NCI-H345 treated with DMSO at 0.1 percent for 48 hours (cell line): ENCODE measurements at regions not wholly inside any gene's neighbourhood (a gene's known extent, or its start where the extent isn't known, plus 50 kb on each side); places are given as distances from the start of the nearest gene placed in this dataset.

ENCODE experiments used
- DNase-seq: peaks from one replicate; lab custom pipeline; 2025; ENCODE audit not compliant: unreplicated experiment; lab: John Stamatoyannopoulos, UW

GRCh38 chr7:20932785-20933527 lies 146.3 kb upstream of the SP8 start:
- no peak for DNase-seq

DNA sequence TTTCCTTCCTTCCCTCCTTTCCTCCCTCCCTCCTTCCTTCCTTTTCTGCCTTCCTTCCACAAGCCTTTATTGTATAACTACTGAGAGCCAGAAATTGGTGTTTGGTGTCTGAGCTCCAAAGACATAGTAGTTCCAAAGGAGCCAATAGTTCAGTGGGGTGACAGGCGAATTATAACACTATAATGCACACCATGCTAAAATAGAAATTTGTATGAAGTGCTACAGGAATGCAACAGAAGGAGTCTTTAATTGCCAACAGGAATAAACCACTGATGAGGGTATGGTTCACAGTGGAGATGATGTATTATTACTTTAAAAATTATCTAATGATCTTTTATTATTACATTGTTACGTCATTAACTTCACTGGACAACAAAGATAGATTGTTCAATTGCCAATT lies 158.8 kb upstream of the SP8 start:
- no peak for DNase-seq

- no peak for DNase-seq
Observed at GRCh38 chr7:20952916-20953315, 166.2 kb upstream of the SP8 start.

- no peak for DNase-seq
Observed at GRCh38 chr7:20954711-20955619, 168.3 kb upstream of the SP8 start.

- DNase-seq, result peak; percentile 32
Observed at GRCh38 chr7:20958572-20958971, 171.9 kb upstream of the SP8 start.

GRCh38 chr7:20959281-20959680 lies 172.6 kb upstream of the SP8 start:
- no peak for DNase-seq

- DNase-seq, result no peak
Observed at GRCh38 chr7:20963556-20964280, 177.0 kb upstream of the SP8 start.

- DNase-seq, result no peak
Observed at GRCh38 chr7:20964281-20964918, 177.7 kb upstream of the SP8 start.

GRCh38 chr7:20971219-20971618 lies 184.5 kb upstream of the SP8 start:
- DNase-seq, result no peak

- DNase-seq, result no peak
Observed at GRCh38 chr7:20980232-20980631, 193.5 kb upstream of the SP8 start.

- DNase-seq, result no peak
Observed at GRCh38 chr7:20980668-20981264, 194.1 kb upstream of the SP8 start.

DNA sequence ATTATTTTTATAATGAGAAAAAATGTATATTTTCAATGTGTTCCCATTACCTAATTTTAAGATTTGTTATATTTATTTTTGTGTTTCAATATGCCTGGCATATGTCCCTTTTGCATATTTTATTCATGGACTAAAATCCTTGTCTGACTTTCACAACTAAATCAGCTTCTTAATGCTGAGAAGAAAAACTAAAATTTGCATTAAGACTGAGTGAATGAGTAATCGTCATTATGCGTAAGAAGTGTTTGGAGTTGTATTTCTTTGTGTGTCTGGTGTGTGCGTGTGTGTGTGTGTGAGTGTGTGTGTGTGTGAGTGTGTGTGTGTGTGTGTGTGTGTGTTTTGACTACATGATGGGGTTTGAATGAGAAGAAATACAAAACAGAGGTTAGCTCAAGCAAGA lies 201.7 kb upstream of the SP8 start:
- no peak for DNase-seq

GRCh38 chr7:20991544-20991943 lies 204.9 kb upstream of the SP8 start:
- no peak for DNase-seq

GRCh38 chr7:20993693-20994092 lies 207.0 kb upstream of the SP8 start:
- no peak for DNase-seq

GRCh38 chr7:20998309-20998708 lies 211.6 kb upstream of the SP8 start:
- DNase-seq, result no peak

DNA sequence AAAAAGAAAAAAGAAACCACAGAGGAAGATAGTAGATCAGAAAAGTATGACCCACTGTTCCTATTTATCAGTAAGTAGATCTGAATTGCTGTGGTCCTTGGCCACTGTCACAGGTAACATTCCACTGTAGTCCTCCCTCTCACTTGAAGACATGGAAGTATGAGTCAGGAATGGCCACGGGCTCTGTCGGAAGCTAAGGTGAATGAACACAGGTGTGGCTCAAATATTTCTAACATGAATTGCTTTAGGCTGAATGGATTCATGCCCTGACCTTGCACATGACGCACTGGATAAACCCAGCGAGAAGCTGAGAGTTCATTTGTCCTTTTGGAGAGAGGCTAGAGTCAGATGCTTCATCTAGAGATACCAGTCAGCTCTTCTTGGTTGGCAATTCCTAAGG lies 224.5 kb upstream of the SP8 start:
- DNase-seq, result no peak

- DNase-seq, result no peak
Observed at GRCh38 chr7:21013765-21014539, 227.3 kb upstream of the SP8 start.

GRCh38 chr7:21020667-21021066 lies 234.0 kb upstream of the SP8 start:
- no peak for DNase-seq

DNA sequence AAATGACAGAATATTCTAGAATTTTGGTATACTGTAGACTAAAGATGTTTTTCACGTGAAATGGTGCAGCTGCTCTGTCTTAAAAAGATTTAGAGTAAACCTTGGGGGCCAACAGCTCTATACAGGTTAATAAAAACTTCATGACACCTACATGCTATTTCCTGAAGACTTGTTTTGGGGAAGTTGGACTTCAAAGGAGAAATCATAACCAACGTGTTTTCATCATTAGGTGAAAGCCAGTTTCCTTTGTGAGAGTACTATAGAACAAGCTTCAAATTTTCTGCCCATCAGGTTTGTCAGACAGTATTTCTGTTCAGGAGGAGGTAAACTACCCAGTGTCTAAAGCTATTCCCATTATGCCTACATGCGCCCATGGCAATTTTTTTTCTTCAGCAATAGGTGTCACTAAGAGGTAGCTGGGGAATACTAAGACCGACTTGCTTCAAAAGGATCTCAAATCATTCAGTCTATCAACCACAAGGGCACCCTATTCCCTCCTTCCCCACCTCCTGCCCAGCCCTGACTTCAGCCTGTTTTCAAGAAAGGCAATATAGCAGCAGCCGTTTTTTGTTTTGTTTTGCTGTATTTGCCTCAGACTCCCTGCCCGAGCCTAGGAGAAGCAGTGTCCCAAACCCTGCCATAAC lies 237.3 kb upstream of the SP8 start:
- no peak for DNase-seq

DNA sequence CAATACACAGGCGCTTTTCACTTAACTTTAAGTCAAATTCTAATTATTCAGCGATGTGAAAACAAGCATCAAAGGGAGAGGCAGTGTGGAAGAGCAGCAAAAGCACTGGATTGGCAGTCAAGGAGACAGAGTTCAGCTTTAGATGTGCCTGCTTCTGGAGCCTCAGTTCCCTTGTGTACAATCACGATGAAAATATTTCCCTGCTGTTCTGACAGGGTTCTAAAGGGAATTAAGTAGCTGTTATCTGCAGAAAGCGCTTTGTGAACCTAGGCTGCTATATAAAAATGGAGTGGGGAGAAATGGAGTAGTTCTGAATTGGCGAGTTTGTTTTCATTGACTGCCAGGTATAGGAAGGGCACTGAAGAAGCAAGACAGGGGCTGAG lies 237.8 kb upstream of the SP8 start:
- no peak for DNase-seq
